GM21515 (cell line): ENCODE measurements at regions not wholly inside any gene's neighbourhood (a gene's known extent, or its start where the extent isn't known, plus 50 kb on each side); places are given as distances from the start of the nearest gene placed in this dataset.
"Not testable (repeated sequence)": the region's sequence is repeated elsewhere in the genome, so short reads cannot be mapped to it uniquely, and the experiment has no call there.

ENCODE experiments used
- ATAC-seq: cut with Tn5 transposase; IDR thresholded peaks from one replicate; pipeline ENCODE4 v1.9.1; 2021; ENCODE audit not compliant: unreplicated experiment

GRCh38 chr3:169029674-169030285 is 633.7 kb downstream of the MECOM start:
- ATAC-seq = no peak

DNA sequence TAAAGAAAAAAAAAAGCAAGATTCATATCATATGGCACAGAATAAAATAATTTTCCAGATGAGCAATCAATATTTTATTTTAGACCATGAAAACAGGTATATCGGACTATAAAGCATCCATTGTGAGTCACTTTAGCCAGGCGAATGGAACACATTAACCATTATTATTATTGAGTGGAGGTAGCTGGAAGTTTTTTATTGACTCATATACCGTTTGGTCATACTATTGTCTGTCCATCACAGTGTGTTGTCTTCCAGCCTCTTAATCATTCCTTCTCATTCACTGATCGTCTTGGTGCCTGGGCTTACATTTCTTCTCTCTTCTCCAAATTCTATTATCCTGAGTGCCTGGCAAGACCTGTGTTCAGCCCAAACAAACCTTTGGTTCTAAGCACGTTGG is 634.8 kb downstream of the MECOM start:
- no peak for ATAC-seq

- no peak for ATAC-seq
Observed at GRCh38 chr3:169026543-169027182, 636.8 kb downstream of the MECOM start.

GRCh38 chr3:169022457-169022856 is 641.1 kb downstream of the MECOM start:
- ATAC-seq = no peak

DNA sequence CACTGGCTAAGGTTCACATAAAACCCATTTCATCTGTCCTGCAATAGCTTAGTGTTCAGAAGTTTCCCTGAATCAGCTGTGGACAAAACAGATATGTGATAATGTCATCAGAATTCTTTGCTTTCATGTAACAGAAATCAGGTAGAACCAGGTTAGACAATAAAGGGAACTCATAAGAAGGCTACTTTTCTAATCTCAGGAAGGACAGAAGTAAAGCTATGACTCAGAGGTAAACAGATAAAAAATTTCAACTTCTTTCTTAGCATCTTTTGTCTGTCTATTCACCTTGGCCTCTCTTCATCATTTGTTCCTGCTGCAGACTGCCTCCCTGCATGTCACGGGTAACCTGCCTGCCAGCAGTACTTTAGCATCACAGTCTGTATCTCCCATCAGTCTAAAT is 643.1 kb downstream of the MECOM start:
- no peak for ATAC-seq

DNA sequence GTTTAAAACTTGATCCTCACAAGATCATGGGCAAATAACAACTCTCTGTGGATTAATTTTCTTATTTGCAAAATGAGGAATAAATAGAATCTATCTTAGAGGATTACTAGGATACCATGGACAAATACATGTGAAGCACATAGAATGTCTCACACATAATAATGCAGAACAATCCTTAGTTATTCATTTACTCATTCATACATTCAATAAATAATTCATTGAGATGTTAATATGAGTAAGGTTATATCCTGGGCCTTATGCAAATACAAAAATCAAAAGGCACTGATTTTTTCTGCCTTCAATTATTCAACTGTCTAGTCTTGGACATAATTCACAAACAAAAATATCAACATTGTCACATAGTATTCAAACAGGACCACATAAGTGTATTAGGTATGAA is 654.1 kb downstream of the MECOM start:
- no peak for ATAC-seq

DNA sequence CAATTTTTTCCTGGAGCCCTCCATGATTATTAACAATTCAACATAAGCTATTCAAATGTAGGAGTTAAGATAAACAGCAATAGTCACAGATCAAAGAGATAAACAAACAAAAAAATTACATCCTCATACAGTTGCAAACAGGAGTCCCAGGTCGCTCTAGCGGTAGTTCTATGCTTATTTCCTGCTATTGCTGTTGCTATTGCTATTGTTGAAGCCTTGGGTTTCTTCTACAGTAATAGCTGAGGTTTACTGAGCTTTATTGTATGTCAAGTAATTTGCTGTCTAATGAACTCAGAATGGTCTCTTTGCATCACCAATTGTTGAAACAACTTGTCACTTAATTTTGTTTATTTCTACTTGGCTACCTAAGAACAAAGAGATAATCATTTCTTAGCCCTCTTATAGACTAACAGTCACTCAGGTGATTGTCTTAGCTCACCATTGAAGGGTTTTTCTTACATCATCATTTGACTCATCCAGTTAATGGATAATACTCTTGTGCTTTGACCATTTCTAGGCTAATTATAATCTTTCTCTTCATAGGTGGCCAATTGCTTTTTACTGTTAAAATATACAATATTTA is 654.6 kb downstream of the MECOM start:
- no peak for ATAC-seq

DNA sequence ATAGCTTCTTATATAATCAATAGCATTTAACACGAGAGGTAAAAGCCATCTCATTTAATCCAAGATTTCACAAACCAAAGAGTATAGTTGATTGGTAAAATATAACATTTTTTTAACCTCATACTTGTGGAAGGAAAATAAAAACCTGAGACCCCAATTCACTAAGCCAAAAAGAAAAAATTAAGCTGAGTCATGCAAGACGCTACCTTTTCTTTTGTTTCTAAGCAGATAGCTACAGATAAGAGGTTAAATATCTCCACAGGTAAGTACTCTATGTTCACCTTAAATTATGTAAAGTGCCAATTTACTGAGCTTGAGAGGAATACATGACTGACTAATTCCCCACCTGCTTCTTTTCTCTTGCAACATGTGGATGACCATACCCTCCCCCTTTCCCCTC is 656.4 kb downstream of the MECOM start:
- no peak for ATAC-seq

DNA sequence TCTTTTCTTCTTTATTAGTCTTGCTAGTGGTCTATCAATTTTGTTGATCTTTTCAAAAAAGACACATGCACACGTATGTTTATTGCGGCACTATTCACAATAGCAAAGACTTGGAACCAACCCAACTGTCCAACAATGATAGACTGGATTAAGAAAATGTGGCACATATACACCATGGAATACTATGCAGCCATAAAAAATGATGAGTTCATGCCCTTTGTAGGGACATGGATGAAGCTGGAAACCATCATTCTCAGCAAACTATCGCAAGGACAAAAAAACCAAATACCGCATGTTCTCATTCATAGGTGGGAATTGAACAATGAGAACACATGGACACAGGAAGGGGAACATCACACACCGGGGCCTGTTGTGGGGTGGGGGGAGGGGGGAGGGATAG is 657.1 kb downstream of the MECOM start:
- ATAC-seq = not testable (repeated sequence)

- no peak for ATAC-seq
Observed at GRCh38 chr3:169002689-169003088, 660.8 kb downstream of the MECOM start.

GRCh38 chr3:168998792-168999191 is 664.7 kb downstream of the MECOM start:
- ATAC-seq = no peak

GRCh38 chr3:168997488-168997887 is 666.0 kb downstream of the MECOM start:
- ATAC-seq = no peak

DNA sequence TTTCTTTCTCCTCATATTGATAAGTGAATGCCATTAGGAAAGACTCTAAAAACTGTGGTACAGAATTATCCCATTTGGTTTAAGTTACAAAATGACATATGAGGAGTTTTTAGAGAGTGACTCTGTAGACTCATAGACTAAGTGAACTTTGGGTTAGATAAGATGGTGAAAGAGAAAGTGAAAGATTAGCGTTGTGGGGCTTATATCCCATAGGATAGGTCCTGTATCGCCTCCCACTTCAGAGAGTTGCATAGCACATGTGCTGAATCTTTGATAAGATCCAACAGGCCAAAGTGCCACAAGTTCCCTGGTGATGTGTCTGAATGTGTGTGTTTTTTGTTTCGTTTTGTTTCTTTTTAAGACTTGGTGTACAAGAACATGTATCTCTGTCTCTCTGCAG is 666.9 kb downstream of the MECOM start:
- ATAC-seq = no peak

- ATAC-seq = no peak
Observed at GRCh38 chr3:168995129-168995528, 668.4 kb downstream of the MECOM start.

- no peak for ATAC-seq
Observed at GRCh38 chr3:168991803-168992202, 671.7 kb downstream of the MECOM start.

GRCh38 chr3:168990621-168991020 is 672.9 kb downstream of the MECOM start:
- no peak for ATAC-seq

DNA sequence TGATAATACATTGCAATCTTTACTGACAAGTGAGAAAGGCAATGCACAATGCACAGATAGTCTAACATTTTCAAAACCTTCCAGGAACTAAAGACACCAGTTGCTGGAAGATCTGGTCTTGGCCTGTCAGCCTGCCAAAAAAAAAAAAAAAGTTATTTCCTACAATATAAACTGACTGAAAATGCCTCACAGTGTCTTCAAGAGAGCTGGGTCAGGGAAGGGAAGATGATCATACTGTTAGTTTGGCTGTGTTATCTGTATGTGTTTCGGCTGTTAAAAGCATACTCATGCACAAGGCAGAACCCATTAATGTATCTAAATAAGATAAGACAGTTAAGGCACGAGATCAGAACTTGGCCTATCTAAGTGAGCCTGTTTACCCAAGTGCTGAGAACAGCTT is 673.4 kb downstream of the MECOM start:
- ATAC-seq = no peak

DNA sequence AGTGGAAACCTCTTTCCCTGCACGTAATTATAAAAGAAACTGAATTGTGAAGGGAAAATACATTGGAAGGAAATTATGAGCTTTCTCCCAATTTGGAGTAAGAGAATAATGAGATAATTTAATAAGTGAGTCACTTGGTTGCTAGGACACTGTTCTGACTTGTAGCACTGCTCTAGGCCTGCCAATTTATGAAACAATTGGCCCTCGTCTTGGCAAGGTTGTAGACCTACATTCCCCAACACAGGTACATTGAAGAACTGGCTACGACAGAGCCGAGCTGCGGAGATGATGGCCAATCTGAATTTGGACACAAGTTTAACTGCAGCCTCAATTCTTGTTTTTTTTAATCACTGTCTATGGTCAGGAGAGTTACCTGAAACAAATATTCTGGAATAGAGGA is 674.1 kb downstream of the MECOM start:
- no peak for ATAC-seq

- no peak for ATAC-seq
Observed at GRCh38 chr3:168988853-168989252, 674.7 kb downstream of the MECOM start.

- ATAC-seq = no peak
Observed at GRCh38 chr3:168984872-168985271, 678.6 kb downstream of the MECOM start.

- ATAC-seq = no peak
Observed at GRCh38 chr3:168983046-168983445, 680.5 kb downstream of the MECOM start.

GRCh38 chr3:168981396-168981795 is 682.1 kb downstream of the MECOM start:
- ATAC-seq = no peak
